Activated naive CD4-positive, alpha-beta T cell treated with anti-CD3 and anti-CD28 coated beads, Interleukin-2, amount 10 ng/mL, durations not matched to agents 7 days and 5 days (primary cell): ENCODE measurements at regions not wholly inside any gene's neighbourhood (a gene's known extent, or its start where the extent isn't known, plus 50 kb on each side); places are given as distances from the start of the nearest gene placed in this dataset.
"Not testable (repeated sequence)": the region's sequence is repeated elsewhere in the genome, so short reads cannot be mapped to it uniquely, and the experiment has no call there.

ENCODE experiments used
- CTCF ChIA-PET: fragments of 350-600 bp; sonication (Branson Sonifier 250); formaldehyde crosslinking; loops from one replicate; lab custom pipeline; 2021; ENCODE audit warnings: antibody characterized with exemption; lab: Charles Lee
- DNase-seq: peaks from one replicate; pipeline ENCODE4 v3.0.0-alpha.2; 2020
- H3K27ac Mint-ChIP-seq: one replicate; pipeline ENCODE4 v1.8.0; 2021; ENCODE audit warnings: mild to moderate bottlenecking, moderate library complexity, mixed read lengths
- H3K27me3 Mint-ChIP-seq: one replicate; pipeline ENCODE4 v1.8.0; 2021; ENCODE audit warnings: mild to moderate bottlenecking, mixed read lengths
- H3K36me3 Mint-ChIP-seq: one replicate; pipeline ENCODE4 v1.8.0; 2021; ENCODE audit warnings: mixed read lengths
- H3K4me1 Mint-ChIP-seq: one replicate; pipeline ENCODE4 v1.8.0; 2021; ENCODE audit warnings: mixed read lengths
- H3K4me3 Mint-ChIP-seq: one replicate; pipeline ENCODE4 v1.8.0; 2021; ENCODE audit warnings: mild to moderate bottlenecking, moderate library complexity, mixed read lengths
- H3K9me3 Mint-ChIP-seq: one replicate; pipeline ENCODE4 v1.8.0; 2021; ENCODE audit warnings: mixed read lengths

GRCh38 chr2:192773044-192773443 lies 578.3 kb upstream of the TMEFF2 start:
- Mint-ChIP-seq H3K36me3 (no peaks in the 10 kb centered on the region), H3K27ac (no peak overlapping the region), H3K4me1 (no peaks in the 10 kb centered on the region), H3K4me3 (no peak overlapping the region), H3K27me3 (no peaks in the 10 kb centered on the region), H3K9me3 (no peaks in the 10 kb centered on the region)
- CTCF ChIA-PET: no interaction called here
- no peak for DNase-seq

GRCh38 chr2:192749611-192750200 lies 555.0 kb upstream of the TMEFF2 start:
- CTCF ChIA-PET: no interaction called here
- no peaks in the 10 kb centered on the region for H3K4me1 Mint-ChIP-seq

GRCh38 chr2:192741889-192742288 lies 547.2 kb upstream of the TMEFF2 start:
- Mint-ChIP-seq H3K9me3 (peaks cover 2% of the 10 kb centered on the region), H3K4me1 (no peaks in the 10 kb centered on the region), H3K27me3 (no peaks in the 10 kb centered on the region), H3K36me3 (no peaks in the 10 kb centered on the region), H3K4me3 (no peak overlapping the region), H3K27ac (no peak overlapping the region)
- CTCF ChIA-PET: no interaction called here
- DNase-seq: no peak

More at GRCh38 chr2:192749611-192750200, 555.0 kb upstream of the TMEFF2 start:
- Mint-ChIP-seq H3K36me3 (no peaks in the 10 kb centered on the region), H3K27me3 (no peaks in the 10 kb centered on the region), H3K27ac (no peak overlapping the region), H3K4me3 (no peak overlapping the region), H3K9me3 (no peaks in the 10 kb centered on the region)
- no peak for DNase-seq

- H3K9me3 Mint-ChIP-seq: peaks cover 2% of the 10 kb centered on the region
- no peak overlapping the region for H3K27ac Mint-ChIP-seq
- no peak for DNase-seq
- no peaks in the 10 kb centered on the region for H3K27me3 Mint-ChIP-seq
- CTCF ChIA-PET: no interaction called here
- no peak overlapping the region for H3K4me3 Mint-ChIP-seq
- no peaks in the 10 kb centered on the region for H3K36me3 Mint-ChIP-seq
- no peaks in the 10 kb centered on the region for H3K4me1 Mint-ChIP-seq
Measured at GRCh38 chr2:192735447-192735846, 540.7 kb upstream of the TMEFF2 start.

GRCh38 chr2:192729369-192729768 lies 534.6 kb upstream of the TMEFF2 start:
- Mint-ChIP-seq H3K4me3 (no peak overlapping the region), H3K27me3 (no peaks in the 10 kb centered on the region), H3K9me3 (no peaks in the 10 kb centered on the region), H3K4me1 (no peaks in the 10 kb centered on the region), H3K27ac (no peak overlapping the region), H3K36me3 (no peaks in the 10 kb centered on the region)
- CTCF ChIA-PET: no interaction called here
- DNase-seq: no peak

- Mint-ChIP-seq H3K9me3 (no peaks in the 10 kb centered on the region), H3K4me3 (no peak overlapping the region), H3K27me3 (no peaks in the 10 kb centered on the region), H3K4me1 (no peaks in the 10 kb centered on the region), H3K36me3 (no peaks in the 10 kb centered on the region), H3K27ac (no peak overlapping the region)
- CTCF ChIA-PET: no interaction called here
- no peak for DNase-seq
Measured at GRCh38 chr2:192725991-192726390, 531.3 kb upstream of the TMEFF2 start.

GRCh38 chr2:192719629-192720028 lies 524.9 kb upstream of the TMEFF2 start:
- Mint-ChIP-seq H3K4me3 (no peak overlapping the region), H3K36me3 (no peaks in the 10 kb centered on the region), H3K27me3 (no peaks in the 10 kb centered on the region), H3K27ac (no peak overlapping the region), H3K9me3 (peaks cover 2% of the 10 kb centered on the region), H3K4me1 (no peaks in the 10 kb centered on the region)
- no peak for DNase-seq
- CTCF ChIA-PET: no interaction called here

- no peaks in the 10 kb centered on the region for H3K36me3 Mint-ChIP-seq
- CTCF ChIA-PET: no interaction called here
- H3K27me3 Mint-ChIP-seq: no peaks in the 10 kb centered on the region
- H3K27ac Mint-ChIP-seq: no peak overlapping the region
- no peaks in the 10 kb centered on the region for H3K4me1 Mint-ChIP-seq
- peaks cover 2% of the 10 kb centered on the region for H3K9me3 Mint-ChIP-seq
- H3K4me3 Mint-ChIP-seq: no peak overlapping the region
- DNase-seq: no peak
Measured at GRCh38 chr2:192718340-192718739, 523.6 kb upstream of the TMEFF2 start.

- no peaks in the 10 kb centered on the region for H3K4me1 Mint-ChIP-seq
- no peaks in the 10 kb centered on the region for H3K27me3 Mint-ChIP-seq
- no peaks in the 10 kb centered on the region for H3K36me3 Mint-ChIP-seq
- CTCF ChIA-PET: no interaction called here
- no peak overlapping the region for H3K27ac Mint-ChIP-seq
- no peaks in the 10 kb centered on the region for H3K9me3 Mint-ChIP-seq
- H3K4me3 Mint-ChIP-seq: no peak overlapping the region
- no peak for DNase-seq
Measured at GRCh38 chr2:192700934-192701333, 506.2 kb upstream of the TMEFF2 start.

- Mint-ChIP-seq H3K9me3 (no peaks in the 10 kb centered on the region), H3K27me3 (no peaks in the 10 kb centered on the region), H3K36me3 (no peaks in the 10 kb centered on the region), H3K4me1 (no peaks in the 10 kb centered on the region), H3K27ac (no peak overlapping the region), H3K4me3 (no peak overlapping the region)
- CTCF ChIA-PET: no interaction called here
- DNase-seq: no peak
Measured at GRCh38 chr2:192697880-192698279, 503.1 kb upstream of the TMEFF2 start.

- no peak for DNase-seq
- H3K27me3 Mint-ChIP-seq: no peaks in the 10 kb centered on the region
- H3K27ac Mint-ChIP-seq: no peak overlapping the region
- no peaks in the 10 kb centered on the region for H3K36me3 Mint-ChIP-seq
- no peaks in the 10 kb centered on the region for H3K4me1 Mint-ChIP-seq
- CTCF ChIA-PET: no interaction called here
- H3K9me3 Mint-ChIP-seq: peaks cover 2% of the 10 kb centered on the region
- no peak overlapping the region for H3K4me3 Mint-ChIP-seq
Measured at GRCh38 chr2:192696857-192697256, 502.1 kb upstream of the TMEFF2 start.

- DNase-seq: no peak
- H3K27me3 Mint-ChIP-seq: no peaks in the 10 kb centered on the region
- H3K4me3 Mint-ChIP-seq: no peak overlapping the region
- no peaks in the 10 kb centered on the region for H3K4me1 Mint-ChIP-seq
- no peak overlapping the region for H3K27ac Mint-ChIP-seq
- no peaks in the 10 kb centered on the region for H3K9me3 Mint-ChIP-seq
- CTCF ChIA-PET: no interaction called here
- no peaks in the 10 kb centered on the region for H3K36me3 Mint-ChIP-seq
Measured at GRCh38 chr2:192687015-192687414, 492.3 kb upstream of the TMEFF2 start.

GRCh38 chr2:192682511-192682910 lies 487.8 kb upstream of the TMEFF2 start:
- DNase-seq, H3K36me3 Mint-ChIP-seq, H3K4me3 Mint-ChIP-seq, CTCF ChIA-PET, H3K27ac Mint-ChIP-seq, H3K9me3 Mint-ChIP-seq, H3K27me3 Mint-ChIP-seq, H3K4me1 Mint-ChIP-seq: not testable (repeated sequence)

GRCh38 chr2:192675681-192676080 lies 480.9 kb upstream of the TMEFF2 start:
- Mint-ChIP-seq H3K36me3 (no peaks in the 10 kb centered on the region), H3K4me1 (no peaks in the 10 kb centered on the region), H3K4me3 (no peak overlapping the region), H3K27ac (no peak overlapping the region), H3K27me3 (no peaks in the 10 kb centered on the region), H3K9me3 (peaks cover 4% of the 10 kb centered on the region)
- DNase-seq: no peak
- CTCF ChIA-PET: no interaction called here

GRCh38 chr2:192669505-192670091 lies 474.9 kb upstream of the TMEFF2 start:
- CTCF ChIA-PET: no interaction called here
- no peak overlapping the region for H3K27ac Mint-ChIP-seq

More at GRCh38 chr2:192669505-192670091, 474.9 kb upstream of the TMEFF2 start:
- no peak overlapping the region for H3K4me3 Mint-ChIP-seq
- H3K27me3 Mint-ChIP-seq: no peaks in the 10 kb centered on the region
- no peaks in the 10 kb centered on the region for H3K4me1 Mint-ChIP-seq
- DNase-seq: no peak
- peaks cover 4% of the 10 kb centered on the region for H3K9me3 Mint-ChIP-seq
- no peaks in the 10 kb centered on the region for H3K36me3 Mint-ChIP-seq
